Iris pigment epithelial cell (primary cell): ENCODE measurements at regions not wholly inside any gene's neighbourhood (a gene's known extent, or its start where the extent isn't known, plus 50 kb on each side); places are given as distances from the start of the nearest gene placed in this dataset.

Experiments
- DNase-seq: peaks from one replicate; pipeline ENCODE4 v3.0.0-alpha.2; 2011; ENCODE audit warnings: low read depth

DNA sequence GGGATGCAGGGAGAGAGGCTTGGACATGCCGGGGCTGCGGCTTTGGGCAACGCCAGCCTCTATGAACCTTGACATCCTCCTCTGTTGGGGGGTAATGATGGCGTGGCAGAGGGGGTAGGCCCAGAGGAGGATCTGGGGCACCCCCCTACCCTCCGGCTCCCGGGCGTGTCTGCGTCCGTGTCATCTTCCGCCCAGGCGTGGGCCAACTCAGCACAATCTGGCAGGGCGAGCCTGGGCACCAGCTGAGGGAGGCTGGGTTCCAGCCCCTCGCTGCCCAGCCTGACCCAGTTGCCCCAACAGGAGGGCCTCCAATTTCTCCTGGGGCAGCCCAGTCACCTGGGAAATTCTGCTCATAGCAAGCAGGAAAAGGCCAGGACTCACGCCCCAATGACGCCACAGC, 62.9 kb upstream of the IL17B start:
- DNase-seq, result no peak

DNA sequence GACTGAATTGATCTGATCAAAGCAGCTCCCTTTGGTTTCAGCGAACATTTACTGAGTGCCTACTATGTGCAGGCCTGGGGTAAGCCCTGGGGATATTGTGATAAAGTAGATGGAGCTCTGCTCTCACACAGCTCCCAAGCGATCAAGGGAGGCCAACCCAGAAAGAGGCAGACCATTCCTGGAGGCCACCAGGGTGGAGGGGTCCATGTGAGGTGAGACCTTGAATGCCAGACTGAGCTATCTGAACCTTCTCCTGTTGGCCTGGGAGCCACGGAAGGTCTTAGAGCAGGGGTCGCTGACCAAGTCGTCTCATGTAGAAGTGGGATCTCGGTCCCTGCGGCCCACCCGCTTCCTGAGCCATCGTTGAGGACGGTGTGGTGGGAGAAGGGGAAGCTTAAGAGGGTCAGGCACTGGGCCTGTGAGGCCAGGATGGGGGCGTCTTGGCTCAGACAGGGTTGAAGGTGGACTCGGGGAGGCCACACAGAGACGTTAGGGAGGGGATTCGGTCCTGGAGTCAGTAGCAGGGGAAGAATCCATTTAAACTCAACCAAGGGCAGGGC, 62.2 kb upstream of the IL17B start:
- no peak for DNase-seq

DNA sequence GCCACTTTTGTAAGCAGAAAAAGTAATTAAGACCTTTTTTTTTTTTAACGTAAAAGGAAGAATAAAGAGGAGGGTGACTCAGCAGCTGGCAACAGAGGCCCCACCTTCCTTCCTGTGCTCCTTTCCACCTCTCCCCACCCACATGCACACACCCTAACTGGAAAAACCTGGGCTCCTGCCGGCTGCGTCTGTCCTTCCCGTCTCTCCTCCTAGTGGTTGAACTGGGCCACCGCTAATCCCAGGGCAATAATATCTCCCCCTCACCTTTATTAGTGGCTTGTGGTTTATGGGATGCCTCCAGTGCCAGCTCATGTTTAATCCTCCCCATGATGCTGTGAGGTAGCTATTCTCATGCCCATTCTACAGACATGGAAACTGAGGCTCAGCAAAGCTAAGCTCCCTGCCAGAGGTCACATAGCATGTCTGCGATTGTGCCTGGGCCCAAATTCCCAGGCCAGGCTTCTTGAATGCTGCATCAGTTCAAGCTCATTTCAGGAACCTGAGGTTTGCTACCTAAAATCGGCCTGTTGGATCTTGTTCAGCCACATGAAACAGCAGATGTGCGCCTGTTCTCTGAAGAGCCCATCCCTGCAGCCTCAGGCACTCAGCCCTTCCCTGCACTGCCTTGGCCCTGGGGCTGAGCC, 60.9 kb upstream of the IL17B start:
- DNase-seq, result no peak

DNA sequence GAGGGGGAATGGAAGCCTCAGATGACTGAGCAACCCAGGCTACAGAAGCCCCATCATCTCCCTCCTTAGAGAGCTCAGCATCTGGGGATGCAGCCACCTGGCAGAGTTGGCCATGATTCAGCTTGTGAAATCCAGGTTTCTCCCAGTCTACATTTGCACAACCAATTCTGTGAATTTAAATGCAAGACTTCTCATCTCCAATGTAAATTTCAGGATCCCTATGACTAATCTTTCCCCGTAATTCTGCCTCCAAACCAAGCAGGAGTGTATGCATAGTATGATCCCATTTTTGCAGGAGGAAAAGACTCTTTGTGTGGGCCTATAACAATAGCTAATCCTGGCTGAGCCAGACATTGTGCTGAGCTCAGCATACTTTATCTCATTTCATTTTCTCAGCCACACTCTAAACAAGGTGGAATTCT, 59.6 kb upstream of the IL17B start:
- DNase-seq, result no peak

DNA sequence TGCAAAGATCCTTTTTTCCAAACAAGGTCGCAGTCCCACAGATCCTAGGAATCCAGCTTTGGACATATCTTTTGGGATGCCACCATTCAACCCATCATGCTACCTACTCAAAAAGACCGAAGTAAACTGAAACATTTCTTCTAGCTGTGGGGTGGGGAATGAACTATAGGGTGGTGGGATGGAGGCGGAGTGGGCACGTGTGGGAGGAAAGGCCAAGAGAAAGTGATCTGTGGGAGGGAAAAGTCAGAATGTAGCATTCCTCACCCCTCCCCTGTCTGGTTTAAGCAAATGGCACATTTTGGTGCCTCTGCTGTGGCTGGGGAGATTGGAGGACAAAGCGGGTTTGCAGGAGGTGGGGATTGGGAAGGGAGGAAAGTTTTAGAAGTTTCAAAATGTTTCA, 59.2 kb upstream of the IL17B start:
- no peak for DNase-seq

DNA sequence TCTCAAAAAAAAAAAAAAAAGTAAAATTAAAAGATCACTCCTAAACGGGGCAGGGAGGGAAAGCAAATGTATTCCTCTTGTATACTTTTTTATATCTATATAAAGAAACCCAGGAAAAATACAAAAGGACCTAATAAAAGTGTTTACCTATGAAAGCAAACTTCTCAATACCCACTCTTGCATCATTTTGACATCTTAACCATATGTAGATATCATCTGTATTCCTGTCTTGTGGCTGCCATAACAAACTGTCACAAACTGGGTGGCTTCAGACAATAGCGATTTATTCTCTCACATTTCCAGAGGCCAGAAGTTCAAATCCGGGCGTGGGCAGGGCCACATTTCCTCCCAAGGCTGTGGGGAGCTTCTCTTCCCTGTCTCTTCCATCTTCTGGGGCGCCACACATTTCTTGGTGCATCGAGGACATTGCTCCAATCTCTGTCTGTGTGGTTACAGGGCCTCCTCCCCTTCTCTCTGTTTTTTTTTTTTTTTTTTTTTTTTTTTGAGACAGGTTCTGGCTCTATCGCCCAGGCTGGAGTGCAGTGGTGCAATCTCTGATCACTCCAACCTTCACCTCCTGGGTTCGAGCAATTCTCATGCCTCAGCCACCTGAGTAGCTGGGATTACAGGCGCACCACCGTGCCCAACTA, 58.4 kb upstream of the IL17B start:
- no peak for DNase-seq

DNA sequence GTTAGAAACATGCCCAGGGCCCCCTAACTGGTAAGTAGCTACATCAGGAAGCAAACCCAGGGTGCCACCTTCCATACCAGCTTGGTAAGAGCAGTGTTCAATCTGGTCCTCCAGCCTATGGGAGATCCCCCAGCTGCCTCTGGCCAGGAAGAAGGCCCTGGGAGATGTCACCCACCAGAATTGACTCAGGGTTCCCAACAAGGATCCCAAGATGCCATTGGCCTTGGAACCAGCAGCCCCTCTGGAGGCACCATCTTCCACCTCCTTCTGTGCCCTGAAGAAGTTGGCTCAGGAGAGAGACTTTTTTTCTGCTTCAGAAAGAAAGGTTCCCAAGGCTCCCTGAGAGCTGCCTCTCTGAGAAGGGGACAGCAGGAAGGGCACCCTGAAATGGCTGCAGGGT, 56.6 kb upstream of the IL17B start:
- no peak for DNase-seq

DNA sequence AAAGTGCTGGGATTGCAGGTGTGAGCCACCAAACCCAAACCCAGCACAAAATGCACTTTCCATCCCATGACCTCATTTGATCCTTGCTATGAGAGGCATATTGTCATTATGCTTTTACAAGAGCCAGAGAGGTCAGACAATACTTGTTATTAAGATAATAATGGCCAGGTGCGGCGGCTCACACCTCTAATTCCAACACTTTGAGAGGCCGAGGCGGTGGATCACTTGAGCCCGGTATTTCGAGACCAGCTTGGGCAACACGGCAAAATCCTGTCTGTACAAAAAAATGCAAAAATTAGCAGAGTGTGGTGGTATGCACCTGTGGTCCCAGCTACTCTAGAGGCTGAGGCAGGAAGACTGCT, 55.9 kb upstream of the IL17B start:
- no peak for DNase-seq

DNA sequence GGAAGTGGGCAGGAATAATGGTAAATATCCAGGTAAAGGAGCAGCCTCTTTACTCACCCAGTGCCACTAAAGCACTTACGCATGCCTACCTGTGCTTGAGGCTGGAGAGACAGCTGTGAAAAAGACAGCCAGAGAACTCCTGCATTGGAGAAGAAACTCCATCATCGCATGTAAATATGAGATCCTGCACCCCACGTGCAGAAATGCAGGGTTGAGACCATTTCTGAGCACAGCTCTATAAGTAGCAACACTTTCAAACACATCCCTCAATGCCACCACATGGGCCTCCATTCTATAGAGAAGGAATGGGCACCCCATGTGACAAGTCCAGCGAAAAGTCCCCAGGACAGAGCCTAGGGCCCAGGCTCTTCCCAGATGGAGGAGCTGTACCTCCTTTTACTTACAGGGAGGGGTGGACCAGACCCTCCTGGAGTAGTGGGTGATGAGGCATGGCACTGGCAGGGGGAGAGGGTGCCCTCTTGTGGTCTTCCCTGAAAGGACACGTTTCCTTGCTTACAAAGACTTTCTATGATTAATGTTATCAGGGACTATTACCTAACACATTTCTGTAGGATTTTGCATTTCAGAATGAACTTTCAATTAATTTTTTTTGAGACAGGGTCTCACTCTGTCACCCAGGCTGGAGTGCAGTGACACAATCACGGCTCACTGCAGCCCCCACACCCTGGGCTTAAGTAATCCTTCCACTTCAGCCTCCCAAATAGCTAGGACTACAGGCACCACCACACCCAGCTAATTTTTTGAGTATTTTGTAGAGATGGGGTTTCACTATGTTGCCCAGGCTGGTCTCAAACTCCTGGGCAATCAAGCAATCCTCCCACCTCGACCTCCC, 55.3 kb upstream of the IL17B start:
- peak; percentile 60 for DNase-seq

DNA sequence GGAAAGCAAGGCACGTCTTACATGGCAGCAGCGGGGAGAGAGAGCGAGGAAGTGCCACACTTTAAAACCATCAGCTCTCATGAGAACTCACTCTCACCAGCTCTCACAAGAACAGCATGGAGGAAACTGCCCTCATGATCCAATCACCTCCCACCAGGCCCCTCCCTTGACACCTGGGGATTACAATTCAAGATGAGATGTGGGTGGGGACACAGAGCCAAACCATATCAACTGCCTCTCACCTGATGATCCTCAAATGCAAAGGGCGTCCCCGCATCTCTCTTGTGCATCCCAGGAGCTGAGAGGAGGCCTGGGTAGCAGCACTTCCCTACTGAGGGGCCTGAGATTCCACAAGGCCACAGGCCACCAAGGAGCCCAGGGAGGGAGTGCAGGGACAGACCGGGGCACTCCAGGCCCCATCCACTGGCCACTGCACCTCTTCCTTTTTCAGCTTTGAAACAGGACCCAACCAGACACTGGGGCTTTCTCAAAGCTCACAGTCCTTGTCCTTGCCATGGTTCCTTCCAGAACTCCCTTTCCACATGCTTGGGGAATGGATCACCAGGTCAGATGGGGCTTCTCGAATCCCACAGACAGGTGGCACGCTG, 54.5 kb upstream of the IL17B start:
- no peak for DNase-seq

DNA sequence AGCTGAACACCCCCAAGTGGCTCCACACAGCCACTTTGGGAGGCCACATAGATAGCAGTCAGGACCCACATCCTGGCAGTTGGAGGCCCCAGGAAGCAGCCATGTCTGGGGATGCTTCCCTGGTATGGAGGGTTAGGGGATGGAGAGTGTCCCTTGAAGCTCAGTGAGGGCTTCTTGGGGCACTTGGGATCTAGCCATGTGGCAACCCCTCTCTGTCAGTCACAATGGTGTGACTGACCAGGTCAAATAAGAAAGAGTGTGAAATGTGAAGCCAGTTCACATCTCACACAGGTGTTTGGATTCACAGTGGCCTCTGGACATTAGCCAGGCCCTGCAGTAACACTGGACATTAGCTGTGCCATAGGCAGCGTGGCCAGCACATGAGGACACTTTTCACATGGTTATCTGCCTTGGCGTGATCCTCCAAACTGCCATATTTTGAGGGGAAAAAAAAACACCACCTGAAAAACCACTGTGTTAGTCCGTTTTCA, 53.9 kb upstream of the IL17B start:
- no peak for DNase-seq

DNA sequence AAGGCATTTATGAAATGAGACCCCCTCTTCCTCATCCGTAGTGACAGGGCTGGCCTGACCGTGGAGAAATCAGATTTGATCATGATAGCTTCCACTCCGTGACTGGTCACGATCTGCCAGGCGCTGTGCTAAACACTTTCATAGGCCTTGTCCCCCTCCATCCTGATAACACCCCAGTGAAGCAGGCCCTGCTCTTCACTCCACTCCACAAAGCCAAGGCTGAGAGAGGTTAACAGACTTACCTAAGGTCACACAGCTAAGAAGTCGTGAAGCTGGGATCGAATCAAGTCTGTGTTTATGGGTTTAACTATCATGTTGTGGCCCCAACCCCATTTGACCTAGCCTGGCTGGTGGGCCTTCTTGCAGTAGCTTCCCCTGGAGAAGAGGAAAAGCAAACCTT, 53.3 kb upstream of the IL17B start:
- no peak for DNase-seq

DNA sequence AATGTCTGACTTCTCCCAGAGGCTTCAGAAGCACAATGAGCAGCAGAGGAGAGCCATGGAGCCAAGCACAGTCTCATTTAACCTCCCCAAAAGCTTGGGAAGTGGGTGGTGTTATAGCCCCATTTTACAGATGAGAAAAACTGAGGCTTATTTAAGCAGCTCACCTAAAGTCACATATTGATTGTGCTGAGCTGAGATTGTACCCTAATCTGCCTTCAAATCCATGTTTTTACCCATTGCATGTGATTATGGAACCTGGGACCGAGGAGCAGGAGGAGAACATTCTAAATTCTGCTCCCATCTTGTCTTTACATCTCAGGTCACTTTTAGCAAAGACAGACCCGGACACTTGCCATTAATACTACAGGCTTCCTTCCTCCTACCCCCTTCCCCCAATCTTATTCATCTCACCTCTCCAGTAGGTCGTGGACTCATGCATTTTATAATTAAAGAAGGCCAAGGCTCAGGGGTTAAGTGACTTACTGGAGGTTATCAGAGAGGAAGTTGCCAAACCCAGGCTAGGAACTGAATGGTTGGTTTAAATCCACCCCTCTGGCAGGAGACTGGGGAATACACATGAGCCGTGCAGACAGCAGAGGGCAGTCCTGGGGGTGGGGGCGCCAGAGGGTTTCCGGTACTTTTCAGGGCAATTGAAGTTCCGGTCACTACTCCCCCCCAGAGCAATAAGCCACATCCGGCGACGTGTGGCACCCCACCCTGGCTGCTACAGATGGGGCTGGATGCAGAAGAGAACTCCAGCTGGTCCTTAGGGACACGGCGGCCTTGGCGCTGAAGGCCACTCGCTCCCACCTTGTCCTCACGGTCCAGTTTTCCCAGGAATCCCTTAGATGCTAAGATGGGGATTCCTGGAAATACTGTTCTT, 51.0 kb upstream of the IL17B start:
- peak; percentile 70 for DNase-seq
